ENCODE measurements at regions not wholly inside any gene's neighbourhood (a gene's known extent, or its start where the extent isn't known, plus 50 kb on each side); places are given as distances from the start of the nearest gene placed in this dataset.

DNA sequence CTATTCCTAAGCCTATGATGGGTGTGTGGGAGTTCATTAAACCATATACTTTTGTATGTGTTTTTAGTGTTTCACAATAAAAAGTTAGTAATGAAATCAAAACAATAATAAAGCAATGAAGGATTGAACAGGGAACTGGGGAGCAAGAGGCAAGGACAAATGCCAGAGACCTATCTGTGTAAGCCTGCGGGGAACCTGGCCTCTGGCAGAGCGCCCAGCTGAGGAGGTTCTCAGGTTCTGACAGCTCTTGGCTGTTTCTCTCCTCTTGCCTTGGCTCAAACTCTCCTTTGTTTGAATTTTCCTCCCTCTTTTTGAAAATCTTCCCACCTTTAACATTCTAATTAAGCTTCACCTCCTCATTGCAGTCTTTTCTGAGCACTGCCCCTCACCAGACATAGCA is 200.0 kb upstream of the NCKAP5 start:
- DNase-seq (ENCODE audit: low spot score), result no peak

GRCh38 chr2:133768658-133769435 is 200.6 kb upstream of the NCKAP5 start:
- DNase-seq (ENCODE audit: low spot score), result no peak

- no peak for DNase-seq (ENCODE audit: low spot score)
These were observed 205.8 kb upstream of the NCKAP5 start for GRCh38 chr2:133773854-133774653.

GRCh38 chr2:133774654-133775015 is 206.4 kb upstream of the NCKAP5 start:
- DNase-seq (ENCODE audit: low spot score), result no peak

DNA sequence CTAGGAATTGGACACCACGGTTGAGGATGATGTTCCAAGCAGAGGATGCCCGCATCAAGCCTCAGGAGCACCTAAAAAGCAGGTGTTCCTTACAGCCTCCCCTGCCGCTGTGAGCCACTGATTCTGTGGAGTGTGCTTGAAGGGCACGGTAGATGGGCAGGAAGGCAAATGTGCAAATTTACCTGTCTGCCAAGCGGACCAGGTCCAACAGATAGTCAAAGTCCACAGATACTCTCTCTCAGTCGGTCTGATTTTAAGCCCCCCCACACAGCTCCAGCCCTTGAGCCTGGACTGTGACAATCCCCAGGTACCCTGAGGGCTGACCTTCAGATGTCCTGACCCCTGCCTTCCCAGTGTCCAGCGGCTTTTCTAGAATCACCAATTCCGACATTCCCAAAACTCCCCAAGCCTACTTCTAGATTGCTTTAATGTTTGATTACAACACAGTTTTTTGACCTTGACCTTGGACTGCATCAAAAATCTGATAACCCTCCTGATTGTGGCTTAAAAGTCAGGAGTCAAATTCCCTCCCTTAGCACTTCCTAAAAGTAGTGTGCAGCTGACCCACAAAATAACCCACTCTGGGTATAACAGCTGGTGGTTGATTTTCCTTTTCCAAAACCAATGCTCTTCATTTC is 208.8 kb upstream of the NCKAP5 start:
- DNase-seq (ENCODE audit: low spot score), result no peak

GRCh38 chr2:133777574-133777960 is 209.3 kb upstream of the NCKAP5 start:
- no peak for DNase-seq (ENCODE audit: low spot score)

DNA sequence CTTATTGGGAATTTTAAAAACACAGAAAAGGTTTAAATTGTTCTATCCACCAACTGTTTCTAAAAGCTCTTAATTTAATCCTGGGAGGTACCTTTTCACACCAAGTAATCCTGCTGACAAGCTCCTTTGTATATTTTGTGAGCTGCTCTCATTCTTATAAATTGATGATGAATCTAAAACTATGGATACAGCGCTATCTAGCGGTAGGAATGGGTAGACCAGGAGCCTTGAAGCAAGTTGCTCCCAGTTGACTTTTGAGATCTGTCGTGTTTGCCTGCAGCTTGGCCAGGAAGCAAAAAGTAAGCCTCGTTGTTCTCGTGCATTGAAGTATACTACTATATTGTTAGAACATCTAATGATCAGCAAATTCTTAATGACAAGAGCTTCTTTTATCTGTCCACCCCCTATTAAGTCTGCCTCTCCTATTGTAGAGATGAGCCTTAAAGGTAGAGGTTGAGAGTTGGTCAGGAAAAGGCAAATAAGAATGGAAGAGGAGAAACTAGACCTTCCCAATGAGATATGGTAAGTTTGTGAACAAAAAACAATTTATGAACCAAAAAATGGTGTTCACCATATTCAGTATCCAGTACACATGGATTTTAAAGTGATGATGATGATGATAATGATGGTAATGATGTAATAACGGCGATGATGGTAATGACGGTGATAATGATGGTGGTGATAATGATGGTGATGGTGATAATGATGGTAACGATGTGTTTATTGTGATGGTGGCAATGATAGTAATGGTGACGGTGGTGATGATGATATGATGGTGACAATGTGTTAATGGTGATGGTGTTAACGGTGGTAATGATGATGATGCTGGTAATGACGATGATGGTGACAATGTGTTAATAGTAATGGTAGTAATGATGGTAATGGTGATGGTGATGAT is 212.1 kb upstream of the NCKAP5 start:
- peak; percentile 5 for DNase-seq (ENCODE audit: low spot score)

DNA sequence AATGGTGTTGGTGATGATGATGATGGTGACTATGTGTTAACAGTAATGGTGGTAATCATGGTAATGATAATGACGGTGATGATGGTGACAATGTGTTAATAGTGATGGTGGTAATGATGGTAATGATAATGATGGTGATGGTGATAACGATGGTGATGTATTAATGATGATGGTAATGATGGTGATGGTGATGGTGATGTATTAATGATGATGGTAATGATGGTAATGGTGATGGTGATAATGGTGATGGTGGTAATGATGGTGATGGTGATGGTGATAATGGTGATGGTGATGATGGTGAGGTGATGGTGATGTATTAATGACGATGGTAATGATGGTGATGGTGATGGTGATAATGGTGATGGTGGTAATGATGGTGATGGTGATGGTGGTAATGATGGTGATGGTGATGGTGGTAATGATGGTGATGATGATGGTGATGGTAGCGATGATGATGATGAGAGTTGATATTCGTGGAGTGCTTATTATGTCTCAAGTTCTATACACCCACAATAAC is 212.8 kb upstream of the NCKAP5 start:
- no peak for DNase-seq (ENCODE audit: low spot score)

GRCh38 chr2:133787207-133787606 is 218.9 kb upstream of the NCKAP5 start:
- DNase-seq (ENCODE audit: low spot score), result no peak

GRCh38 chr2:133787651-133788050 is 219.4 kb upstream of the NCKAP5 start:
- no peak for DNase-seq (ENCODE audit: low spot score)

- no peak for DNase-seq (ENCODE audit: low spot score)
These were observed 220.1 kb upstream of the NCKAP5 start for GRCh38 chr2:133788386-133788785.

DNA sequence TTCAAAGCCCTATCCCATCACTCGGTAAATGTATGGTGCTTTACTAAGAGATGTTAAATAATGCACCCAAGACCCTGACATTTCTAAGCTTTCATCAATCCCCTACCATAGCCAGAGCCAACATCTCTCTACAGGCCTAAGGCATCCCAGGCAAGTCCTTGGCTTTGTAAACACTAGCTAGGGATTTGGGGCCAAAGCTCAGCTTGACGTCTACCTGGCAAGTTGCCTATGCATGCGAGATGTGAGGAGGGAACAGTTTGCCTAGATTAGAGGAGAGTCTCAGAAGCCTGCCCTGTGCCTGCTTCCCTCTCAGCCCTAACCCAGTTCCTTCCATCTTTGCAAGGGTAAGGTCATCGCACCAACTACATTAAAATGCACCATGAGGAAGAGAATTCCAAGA is 221.5 kb upstream of the NCKAP5 start:
- no peak for DNase-seq (ENCODE audit: low spot score)

DNA sequence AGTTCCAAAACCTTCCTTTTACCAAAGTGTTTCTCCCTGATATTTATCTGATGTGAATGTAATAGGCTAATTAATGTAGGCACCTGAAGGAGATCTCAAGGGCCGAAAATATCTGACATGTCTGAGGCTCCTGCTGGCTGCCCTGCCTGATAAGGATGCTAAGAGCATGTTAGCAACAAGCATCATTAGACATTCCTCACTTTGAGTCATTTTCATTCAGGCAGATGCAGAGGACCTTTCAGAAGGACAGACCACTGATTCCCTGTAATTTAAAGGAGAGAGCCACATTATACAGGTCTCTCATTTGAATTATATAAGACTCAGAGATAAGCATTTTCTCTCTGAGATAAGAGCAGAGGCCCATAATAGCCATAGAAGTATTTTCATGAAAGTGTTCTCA is 222.4 kb upstream of the NCKAP5 start:
- no peak for DNase-seq (ENCODE audit: low spot score)

- no peak for DNase-seq (ENCODE audit: low spot score)
These were observed 222.9 kb upstream of the NCKAP5 start for GRCh38 chr2:133791191-133791590.

- DNase-seq (ENCODE audit: low spot score), result no peak
These were observed 224.0 kb upstream of the NCKAP5 start for GRCh38 chr2:133792223-133792622.

- no peak for DNase-seq (ENCODE audit: low spot score)
These were observed 225.9 kb upstream of the NCKAP5 start for GRCh38 chr2:133794114-133794513.

DNA sequence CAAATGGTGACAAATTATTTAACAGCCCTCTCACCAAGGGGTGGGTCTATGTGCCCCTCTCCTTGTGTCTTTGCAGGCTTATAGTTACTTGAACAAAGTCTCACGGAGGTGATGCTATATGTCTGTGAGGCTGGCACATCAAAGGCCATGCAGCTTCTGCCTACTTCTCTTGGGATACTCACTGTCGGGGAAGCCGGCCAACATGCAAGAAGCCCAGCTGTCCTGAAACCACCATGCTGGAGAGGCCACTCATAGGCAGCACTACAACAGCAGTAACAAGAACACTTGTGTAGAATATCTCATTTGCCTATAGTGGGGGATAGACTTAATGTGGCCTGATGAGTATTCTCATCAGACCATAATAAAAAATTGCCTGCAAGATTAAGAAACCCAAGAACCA is 233.7 kb upstream of the NCKAP5 start:
- DNase-seq (ENCODE audit: low spot score), result no peak

DNA sequence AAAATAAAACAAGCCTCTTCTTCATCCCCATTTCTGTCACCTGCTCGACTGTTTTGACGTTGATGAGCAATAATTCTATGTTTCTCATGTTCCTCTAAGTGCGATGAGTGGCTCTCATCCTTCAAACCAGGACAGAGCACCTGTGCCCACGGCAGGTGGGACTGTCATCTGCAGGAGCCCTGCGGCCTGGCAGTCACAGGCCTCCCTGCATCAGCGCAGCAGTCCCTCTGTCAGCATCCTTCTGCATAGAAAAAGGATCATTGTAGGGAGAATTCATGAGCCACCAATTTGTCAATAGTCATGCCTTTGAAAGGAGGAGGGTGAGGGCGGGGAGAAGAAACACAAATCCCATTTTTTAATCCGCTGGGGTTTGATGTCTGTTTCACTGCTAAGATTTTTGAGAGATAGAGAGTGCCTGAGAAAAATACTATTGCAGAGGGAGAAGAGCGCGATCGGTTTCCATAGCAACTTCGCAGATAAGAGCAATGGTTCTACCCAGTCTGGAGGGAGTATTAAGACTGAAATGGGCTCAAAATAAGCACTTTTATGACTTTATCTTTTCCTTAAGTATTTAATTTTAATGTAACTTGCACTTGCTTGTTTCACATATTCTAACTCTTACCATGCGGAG is 234.3 kb upstream of the NCKAP5 start:
- DNase-seq (ENCODE audit: low spot score), result no peak

DNA sequence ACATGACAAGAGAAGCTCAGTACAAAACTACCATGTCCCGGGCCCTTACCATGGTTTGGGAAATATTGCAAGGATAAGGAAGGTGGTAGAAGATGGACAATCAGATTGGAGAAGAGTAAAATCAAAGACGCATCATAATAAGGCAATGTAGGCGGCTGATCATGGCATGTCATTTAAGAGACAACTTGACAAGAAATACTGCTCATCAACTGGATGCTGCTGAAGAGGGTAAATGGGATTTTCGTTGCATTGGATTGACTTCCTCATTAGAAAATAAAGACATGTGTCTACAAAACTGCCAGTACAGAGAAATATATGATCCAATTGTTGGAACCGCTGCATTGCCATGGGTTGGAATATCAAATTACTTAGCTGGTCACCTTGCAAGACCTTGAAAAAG is 238.3 kb upstream of the NCKAP5 start:
- DNase-seq (ENCODE audit: low spot score), result no peak

DNA sequence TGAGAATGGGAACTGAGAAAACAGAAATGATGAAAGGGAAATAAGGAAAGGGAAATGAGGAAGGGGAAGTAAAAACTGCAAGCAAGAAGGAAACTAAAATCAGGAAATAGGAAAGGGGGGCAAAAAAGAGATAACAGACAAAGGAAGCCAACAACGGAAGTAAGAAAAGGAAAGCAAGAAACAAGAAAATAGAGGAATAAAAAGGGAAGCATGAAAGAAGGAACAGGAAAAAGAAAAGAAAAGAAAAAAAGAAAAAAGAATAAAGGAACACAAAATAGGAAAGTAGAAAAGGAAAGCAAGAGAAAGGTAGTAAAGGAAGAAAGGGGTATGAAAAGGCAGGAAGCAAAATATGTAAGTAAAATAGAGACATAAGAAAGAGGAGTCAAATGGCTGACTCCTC is 241.2 kb upstream of the NCKAP5 start:
- DNase-seq (ENCODE audit: low spot score), result no peak

DNA sequence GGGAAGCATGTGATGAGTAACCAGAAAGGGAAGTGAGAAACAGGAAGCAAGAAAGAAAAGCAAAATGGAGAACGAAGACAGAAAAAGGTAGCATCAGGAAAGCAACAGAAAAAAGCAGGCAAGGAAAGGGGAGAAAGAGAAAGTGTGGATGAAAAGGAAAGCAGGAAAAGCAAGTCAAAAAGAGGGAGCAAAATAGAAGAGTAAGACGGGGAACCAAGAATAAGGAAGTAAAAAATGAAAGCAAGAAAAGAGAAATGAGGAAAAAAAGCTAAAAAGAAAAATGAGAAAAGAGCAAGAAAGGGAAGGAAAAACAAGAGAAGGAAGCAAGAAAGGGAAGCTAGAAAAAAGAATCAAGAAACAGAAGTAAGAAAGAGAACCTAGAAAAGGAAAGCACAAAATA is 242.3 kb upstream of the NCKAP5 start:
- DNase-seq (ENCODE audit: low spot score), result no peak

Data from hematopoietic multipotent progenitor cell treated with erythropoietin and hydrocortisone succinate and interleukin-3 and kit ligand, for 15 days (in vitro differentiated cells).